ENCODE measurements at regions not wholly inside any gene's neighbourhood (a gene's known extent, or its start where the extent isn't known, plus 50 kb on each side); places are given as distances from the start of the nearest gene placed in this dataset.
A peak's percentile ranks its signal among the peaks of the same experiment; 100 is the strongest.

DNA sequence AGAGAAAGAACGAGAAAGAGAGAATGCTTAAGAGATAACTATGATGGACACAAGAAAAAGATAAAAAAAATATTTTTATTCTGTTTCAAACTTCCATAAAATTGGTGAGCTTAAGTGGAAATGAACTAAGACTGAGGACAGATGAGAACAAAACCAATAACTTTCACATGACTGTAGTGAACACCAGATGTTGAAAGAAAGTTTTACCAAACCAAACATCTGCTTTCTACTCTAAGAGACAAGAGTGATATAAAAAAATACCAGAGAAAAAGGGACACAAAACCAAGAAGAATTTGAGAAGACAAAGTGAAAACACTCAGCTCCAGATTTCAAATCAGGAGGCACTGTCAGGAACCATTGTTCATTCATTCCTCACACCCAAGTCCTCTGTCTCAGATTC is 147.9 kb downstream of the IMPG2 start:
- Histone ChIP-seq H3K4me1 (peaks cover 0 to 17% of the 10 kb centered on the region in 2 donors), H3K27me3 (no peaks in the 10 kb centered on the region), H3K36me3 (no peaks in the 10 kb centered on the region), H3K27ac (no peak overlapping the region), H3K4me3 (no peak overlapping the region), H3K9me3 (no peaks in the 10 kb centered on the region)
- no peak for DNase-seq (ENCODE audit: low spot score)
- no peak for TF ChIP-seq CTCF (IDR thresholded peaks at IDR 0.05)

- H3K9me3 ChIP-seq = no peaks in the 10 kb centered on the region
- H3K27ac ChIP-seq = no peak overlapping the region
- H3K27me3 ChIP-seq = no peaks in the 10 kb centered on the region
- H3K36me3 ChIP-seq = no peaks in the 10 kb centered on the region
- H3K4me3 ChIP-seq = no peak overlapping the region
- H3K4me1 ChIP-seq = peaks cover 0 to 17% of the 10 kb centered on the region in 2 donors
- TF ChIP-seq CTCF (IDR thresholded peaks at IDR 0.05) = no peak
- DNase-seq (ENCODE audit: low spot score) = no peak
Measured at GRCh38 chr3:101171681-101172191, 148.6 kb downstream of the IMPG2 start.

DNA sequence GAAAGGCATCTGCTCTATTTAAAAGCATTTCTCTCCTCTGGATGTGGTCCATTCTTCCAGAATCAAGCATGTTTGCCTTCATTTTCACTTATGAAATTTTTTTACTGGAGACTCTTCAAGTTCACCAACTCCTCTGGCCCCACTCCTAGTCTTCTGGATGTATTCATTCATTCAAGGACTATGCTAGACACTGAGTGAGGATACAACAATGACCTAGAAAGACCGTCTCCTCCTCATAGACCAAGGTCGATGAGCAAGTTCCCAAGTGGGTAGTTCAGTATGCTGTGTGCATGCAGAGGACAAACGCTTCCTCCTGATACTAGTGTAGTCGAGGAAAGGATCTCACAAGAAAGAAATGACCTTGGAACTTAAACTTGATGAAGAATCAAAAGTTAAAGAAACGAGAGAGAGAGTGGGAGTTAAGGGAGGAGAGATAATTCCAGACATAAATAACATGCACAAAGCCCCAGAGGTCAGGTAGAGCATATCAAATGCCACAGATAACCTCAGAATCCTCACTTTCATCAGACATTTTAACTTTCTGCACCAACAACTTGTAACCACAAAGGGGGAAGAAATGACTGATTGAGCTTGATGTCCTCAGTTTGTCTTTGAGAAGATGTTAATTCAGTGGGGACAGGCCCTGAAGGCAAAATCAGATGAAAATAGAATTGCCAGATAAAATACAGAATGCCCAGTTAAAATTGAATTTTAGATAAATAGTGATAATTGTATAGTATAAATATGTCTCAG is 149.4 kb downstream of the IMPG2 start:
- no peak for TF ChIP-seq CTCF (IDR thresholded peaks at IDR 0.05)
- H3K27ac ChIP-seq = peak overlapping the region; percentile 29 to 33
- no peak for DNase-seq (ENCODE audit: low spot score)

GRCh38 chr3:101170062-101170771 is 150.2 kb downstream of the IMPG2 start:
- H3K4me1 ChIP-seq = peaks cover 0 to 17% of the 10 kb centered on the region in 2 donors
- peak overlapping the region; percentile 29 to 33 for H3K27ac ChIP-seq
- no peaks in the 10 kb centered on the region for H3K27me3 ChIP-seq
- no peaks in the 10 kb centered on the region for H3K9me3 ChIP-seq
- H3K36me3 ChIP-seq = no peaks in the 10 kb centered on the region
- DNase-seq (ENCODE audit: low spot score) = no peak
- H3K4me3 ChIP-seq = no peak overlapping the region
- no peak for TF ChIP-seq CTCF (IDR thresholded peaks at IDR 0.05)

More for the DNA sequence above, 149.4 kb downstream of the IMPG2 start:
- Histone ChIP-seq H3K4me3 (no peak overlapping the region), H3K9me3 (no peaks in the 10 kb centered on the region), H3K4me1 (peaks cover 0 to 17% of the 10 kb centered on the region in 2 donors), H3K36me3 (no peaks in the 10 kb centered on the region), H3K27me3 (no peaks in the 10 kb centered on the region)

DNA sequence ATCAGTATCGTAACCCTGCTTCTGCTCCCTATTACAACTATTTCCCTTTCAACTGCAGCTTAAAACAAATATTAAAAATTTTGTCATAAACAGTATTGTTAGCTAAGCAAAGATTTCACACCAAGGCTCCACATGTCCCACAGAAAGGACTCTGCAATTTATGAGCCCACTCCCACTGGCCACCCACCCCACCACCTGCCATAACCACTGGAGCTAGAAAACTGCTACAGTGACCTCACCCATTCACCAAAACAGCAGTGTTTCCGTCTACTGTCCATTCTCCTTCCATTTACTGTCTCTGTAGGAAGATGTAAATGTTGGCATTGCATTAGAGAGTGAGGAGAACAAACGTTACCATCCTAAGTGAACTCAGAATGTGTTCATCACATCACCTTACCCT is 150.9 kb downstream of the IMPG2 start:
- H3K27ac ChIP-seq = peak overlapping the region; percentile 29 to 33
- no peaks in the 10 kb centered on the region for H3K9me3 ChIP-seq
- peaks cover 0 to 17% of the 10 kb centered on the region in 2 donors for H3K4me1 ChIP-seq
- H3K36me3 ChIP-seq = no peaks in the 10 kb centered on the region
- no peak for TF ChIP-seq CTCF (IDR thresholded peaks at IDR 0.05)
- H3K4me3 ChIP-seq = no peak overlapping the region
- DNase-seq (ENCODE audit: low spot score) = no peak
- no peaks in the 10 kb centered on the region for H3K27me3 ChIP-seq

All from right atrium auricular region (tissue), 2 donors.